ENCODE measurements at regions not wholly inside any gene's neighbourhood (a gene's known extent, or its start where the extent isn't known, plus 50 kb on each side); places are given as distances from the start of the nearest gene placed in this dataset.

- H3K36me3 ChIP-seq (ENCODE audit: insufficient read depth, low read length): no peaks in the 10 kb centered on the region
- no peaks in the 10 kb centered on the region for H3K79me2 ChIP-seq (replicated peaks; ENCODE audit: insufficient read depth, low read length)
- TF ChIP-seq EZH2 (IDR thresholded peaks at IDR 0.05; ENCODE audit: borderline replicate concordance, insufficient read depth, low read length, poor library complexity, severe bottlenecking) (no peak), CTCF (IDR thresholded peaks at IDR 0.05; ENCODE audit: poor library complexity, severe bottlenecking) (no peak), RAD21 (conservative IDR thresholded peaks at IDR 0.05) (no peak), TAF1 (IDR thresholded peaks at IDR 0.05; ENCODE audit: low read depth) (no peak), SMC3 (conservative IDR thresholded peaks at IDR 0.05; ENCODE audit: poor library complexity) (no peak), MXI1 (conservative IDR thresholded peaks at IDR 0.05; ENCODE audit: poor library complexity, severe bottlenecking) (no peak), POLR2AphosphoS5 (IDR thresholded peaks at IDR 0.05) (no peak)
- no peaks in the 10 kb centered on the region for H3K27me3 ChIP-seq (ENCODE audit: insufficient read depth, low read depth, low read length)
- no peaks in the 10 kb centered on the region for H3K9me3 ChIP-seq (ENCODE audit: low read length)
- H3K9ac ChIP-seq (ENCODE audit: low read length): no peak overlapping the region
- no peaks in the 10 kb centered on the region for H3F3A ChIP-seq (ENCODE audit: insufficient read depth, low read length, poor library complexity, severe bottlenecking)
- H3K4me2 ChIP-seq (ENCODE audit: low read length): no peak overlapping the region
- H4K20me1 ChIP-seq (ENCODE audit: insufficient read depth): no peaks in the 10 kb centered on the region
- H3K27ac ChIP-seq (ENCODE audit: low read length): no peak overlapping the region
- no peak overlapping the region for H3K4me3 ChIP-seq (ENCODE audit: low read length)
- no peaks in the 10 kb centered on the region for H3K9me2 ChIP-seq (ENCODE audit: insufficient read depth, low read length)
- no peak overlapping the region for H2AFZ ChIP-seq (ENCODE audit: low read depth, low read length)
Observed at GRCh38 chr7:96949766-96950165, 55.6 kb upstream of the DLX6 start.

DNA sequence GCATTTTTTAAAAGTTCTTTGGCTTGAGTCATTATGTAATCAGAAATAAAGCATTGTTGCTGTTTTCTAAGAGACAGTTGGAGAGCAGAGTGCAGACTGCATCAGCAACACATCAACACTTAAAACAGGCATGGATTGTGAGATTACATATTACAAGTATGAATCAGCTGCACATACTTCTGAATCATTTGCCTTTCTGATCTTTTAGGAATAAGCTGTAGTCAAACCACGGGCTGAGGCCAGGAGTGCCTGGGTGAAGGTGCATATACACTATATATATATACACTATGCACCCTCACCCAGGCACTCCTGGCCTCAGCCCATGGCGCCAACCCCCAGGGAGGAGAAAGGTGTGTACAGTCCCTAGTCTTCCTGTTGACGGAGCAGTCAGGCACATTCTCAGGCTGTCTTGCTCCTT lies 52.4 kb upstream of the DLX6 start:
- no peaks in the 10 kb centered on the region for H3K36me3 ChIP-seq (ENCODE audit: insufficient read depth, low read length)
- no peak overlapping the region for H3K4me3 ChIP-seq (ENCODE audit: low read length)
- no peaks in the 10 kb centered on the region for H3K9me3 ChIP-seq (ENCODE audit: low read length)
- no peak overlapping the region for H3K27ac ChIP-seq (ENCODE audit: low read length)
- H2AFZ ChIP-seq (ENCODE audit: low read depth, low read length): no peak overlapping the region
- H3K9me2 ChIP-seq (ENCODE audit: insufficient read depth, low read length): no peaks in the 10 kb centered on the region
- H4K20me1 ChIP-seq (ENCODE audit: insufficient read depth): no peaks in the 10 kb centered on the region
- H3K4me2 ChIP-seq (ENCODE audit: low read length): no peak overlapping the region
- peaks cover 2% of the 10 kb centered on the region for H3F3A ChIP-seq (ENCODE audit: insufficient read depth, low read length, poor library complexity, severe bottlenecking)
- no peak for TF ChIP-seq MXI1 (conservative IDR thresholded peaks at IDR 0.05; ENCODE audit: poor library complexity, severe bottlenecking)
- TF ChIP-seq CTCF (IDR thresholded peaks at IDR 0.05; ENCODE audit: poor library complexity, severe bottlenecking): no peak
- TF ChIP-seq POLR2AphosphoS5 (IDR thresholded peaks at IDR 0.05): no peak
- TF ChIP-seq, protein P1, sequence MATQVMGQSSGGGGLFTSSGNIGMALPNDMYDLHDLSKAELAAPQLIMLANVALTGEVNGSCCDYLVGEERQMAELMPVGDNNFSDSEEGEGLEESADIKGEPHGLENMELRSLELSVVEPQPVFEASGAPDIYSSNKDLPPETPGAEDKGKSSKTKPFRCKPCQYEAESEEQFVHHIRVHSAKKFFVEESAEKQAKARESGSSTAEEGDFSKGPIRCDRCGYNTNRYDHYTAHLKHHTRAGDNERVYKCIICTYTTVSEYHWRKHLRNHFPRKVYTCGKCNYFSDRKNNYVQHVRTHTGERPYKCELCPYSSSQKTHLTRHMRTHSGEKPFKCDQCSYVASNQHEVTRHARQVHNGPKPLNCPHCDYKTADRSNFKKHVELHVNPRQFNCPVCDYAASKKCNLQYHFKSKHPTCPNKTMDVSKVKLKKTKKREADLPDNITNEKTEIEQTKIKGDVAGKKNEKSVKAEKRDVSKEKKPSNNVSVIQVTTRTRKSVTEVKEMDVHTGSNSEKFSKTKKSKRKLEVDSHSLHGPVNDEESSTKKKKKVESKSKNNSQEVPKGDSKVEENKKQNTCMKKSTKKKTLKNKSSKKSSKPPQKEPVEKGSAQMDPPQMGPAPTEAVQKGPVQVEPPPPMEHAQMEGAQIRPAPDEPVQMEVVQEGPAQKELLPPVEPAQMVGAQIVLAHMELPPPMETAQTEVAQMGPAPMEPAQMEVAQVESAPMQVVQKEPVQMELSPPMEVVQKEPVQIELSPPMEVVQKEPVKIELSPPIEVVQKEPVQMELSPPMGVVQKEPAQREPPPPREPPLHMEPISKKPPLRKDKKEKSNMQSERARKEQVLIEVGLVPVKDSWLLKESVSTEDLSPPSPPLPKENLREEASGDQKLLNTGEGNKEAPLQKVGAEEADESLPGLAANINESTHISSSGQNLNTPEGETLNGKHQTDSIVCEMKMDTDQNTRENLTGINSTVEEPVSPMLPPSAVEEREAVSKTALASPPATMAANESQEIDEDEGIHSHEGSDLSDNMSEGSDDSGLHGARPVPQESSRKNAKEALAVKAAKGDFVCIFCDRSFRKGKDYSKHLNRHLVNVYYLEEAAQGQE (IDR thresholded peaks at IDR 0.05; ENCODE audit: borderline replicate concordance): no peak
- no peak for TF ChIP-seq EZH2 (IDR thresholded peaks at IDR 0.05; ENCODE audit: borderline replicate concordance, insufficient read depth, low read length, poor library complexity, severe bottlenecking)
- TF ChIP-seq SMC3 (conservative IDR thresholded peaks at IDR 0.05; ENCODE audit: poor library complexity): no peak
- no peak for TF ChIP-seq EP300 (conservative IDR thresholded peaks at IDR 0.05; ENCODE audit: poor library complexity, severe bottlenecking)
- TF ChIP-seq TAF1 (IDR thresholded peaks at IDR 0.05; ENCODE audit: low read depth): no peak
- TF ChIP-seq RAD21 (conservative IDR thresholded peaks at IDR 0.05): no peak
- no peaks in the 10 kb centered on the region for H3K27me3 ChIP-seq (ENCODE audit: insufficient read depth, low read depth, low read length)
- H3K79me2 ChIP-seq (replicated peaks; ENCODE audit: insufficient read depth, low read length): no peaks in the 10 kb centered on the region
- H3K9ac ChIP-seq (ENCODE audit: low read length): no peak overlapping the region
